ENCODE measurements at regions not wholly inside any gene's neighbourhood (a gene's known extent, or its start where the extent isn't known, plus 50 kb on each side); places are given as distances from the start of the nearest gene placed in this dataset.
"Not testable (repeated sequence)": the region's sequence is repeated elsewhere in the genome, so short reads cannot be mapped to it uniquely, and the experiment has no call there.

DNA sequence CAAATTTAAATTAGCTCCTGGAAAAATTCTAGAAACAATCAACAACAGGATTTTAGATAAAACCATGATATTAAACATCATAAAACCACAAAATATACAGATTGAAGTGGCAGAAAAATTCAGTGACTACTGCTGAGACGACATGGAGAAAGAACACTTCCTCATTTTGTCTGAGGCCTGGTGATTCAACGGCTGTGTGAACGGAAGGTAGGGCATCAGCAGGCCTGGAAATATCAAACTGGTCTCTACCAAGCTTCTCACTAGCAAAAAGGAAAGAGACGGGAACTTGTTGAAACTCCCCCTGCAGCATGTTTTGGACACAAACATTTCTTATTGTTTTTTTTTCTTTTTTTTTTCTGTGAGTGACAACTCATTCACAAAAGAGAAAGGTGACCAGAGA lies 58.0 kb upstream of the AHI1 start:
- no peaks in the 10 kb centered on the region for H3K79me2 ChIP-seq (ENCODE audit: insufficient read depth, low read length)
- no peak overlapping the region for H3K9ac ChIP-seq (ENCODE audit: low read length)
- no peak overlapping the region for H3K27ac ChIP-seq (ENCODE audit: low read depth, low read length, poor library complexity, severe bottlenecking)
- H3K4me3 ChIP-seq (ENCODE audit: low read depth, low read length, poor library complexity, severe bottlenecking): no peak overlapping the region
- no peaks in the 10 kb centered on the region for H3K9me2 ChIP-seq (ENCODE audit: low read depth, low read length)
- no peaks in the 10 kb centered on the region for H3K4me1 ChIP-seq (ENCODE audit: insufficient read depth, low read length, severe bottlenecking)
- no peak overlapping the region for H2AFZ ChIP-seq (ENCODE audit: low read length)
- TF ChIP-seq EZH2 (IDR thresholded peaks at IDR 0.05; ENCODE audit: borderline replicate concordance, low read length): no peak
- TF ChIP-seq, protein P1, sequence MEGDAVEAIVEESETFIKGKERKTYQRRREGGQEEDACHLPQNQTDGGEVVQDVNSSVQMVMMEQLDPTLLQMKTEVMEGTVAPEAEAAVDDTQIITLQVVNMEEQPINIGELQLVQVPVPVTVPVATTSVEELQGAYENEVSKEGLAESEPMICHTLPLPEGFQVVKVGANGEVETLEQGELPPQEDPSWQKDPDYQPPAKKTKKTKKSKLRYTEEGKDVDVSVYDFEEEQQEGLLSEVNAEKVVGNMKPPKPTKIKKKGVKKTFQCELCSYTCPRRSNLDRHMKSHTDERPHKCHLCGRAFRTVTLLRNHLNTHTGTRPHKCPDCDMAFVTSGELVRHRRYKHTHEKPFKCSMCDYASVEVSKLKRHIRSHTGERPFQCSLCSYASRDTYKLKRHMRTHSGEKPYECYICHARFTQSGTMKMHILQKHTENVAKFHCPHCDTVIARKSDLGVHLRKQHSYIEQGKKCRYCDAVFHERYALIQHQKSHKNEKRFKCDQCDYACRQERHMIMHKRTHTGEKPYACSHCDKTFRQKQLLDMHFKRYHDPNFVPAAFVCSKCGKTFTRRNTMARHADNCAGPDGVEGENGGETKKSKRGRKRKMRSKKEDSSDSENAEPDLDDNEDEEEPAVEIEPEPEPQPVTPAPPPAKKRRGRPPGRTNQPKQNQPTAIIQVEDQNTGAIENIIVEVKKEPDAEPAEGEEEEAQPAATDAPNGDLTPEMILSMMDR (IDR thresholded peaks at IDR 0.05; ENCODE audit: low read length): no peak
- no peak overlapping the region for H3K4me2 ChIP-seq (ENCODE audit: low read length)
- no peaks in the 10 kb centered on the region for H3K36me3 ChIP-seq (ENCODE audit: insufficient read depth, low read length)
- no peaks in the 10 kb centered on the region for H3K27me3 ChIP-seq (ENCODE audit: insufficient read depth, low read length)
- no peaks in the 10 kb centered on the region for H3F3A ChIP-seq (ENCODE audit: insufficient read depth, low read length)
- no peaks in the 10 kb centered on the region for H3K9me3 ChIP-seq (ENCODE audit: low read length)
- H4K20me1 ChIP-seq (ENCODE audit: insufficient read depth, low read length): no peaks in the 10 kb centered on the region

DNA sequence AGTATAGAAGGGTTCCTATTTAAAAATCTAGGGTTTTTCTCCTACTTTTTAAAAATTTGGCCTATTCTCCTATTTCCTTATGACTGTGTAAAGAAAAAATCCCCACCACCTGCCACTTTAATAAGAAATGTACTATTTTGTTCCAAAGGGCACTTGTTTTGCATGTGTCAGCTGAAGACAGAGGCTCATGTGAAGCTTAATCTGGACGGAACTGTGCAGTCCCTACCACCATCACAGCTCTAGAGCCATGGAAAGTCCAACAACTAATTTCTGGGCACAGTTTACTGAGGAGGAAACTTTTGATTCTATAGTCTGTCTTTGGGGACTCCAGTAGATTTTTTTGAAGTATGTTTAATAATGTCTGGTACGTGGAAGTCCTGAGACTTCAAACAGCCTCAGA lies 60.0 kb upstream of the AHI1 start:
- Histone ChIP-seq H3K4me1 (ENCODE audit: insufficient read depth, low read length, severe bottlenecking) (no peaks in the 10 kb centered on the region), H3K9ac (ENCODE audit: low read length) (no peak overlapping the region), H3F3A (ENCODE audit: insufficient read depth, low read length) (no peaks in the 10 kb centered on the region), H3K36me3 (ENCODE audit: insufficient read depth, low read length) (no peaks in the 10 kb centered on the region), H4K20me1 (ENCODE audit: insufficient read depth, low read length) (no peaks in the 10 kb centered on the region), H3K9me3 (ENCODE audit: low read length) (no peaks in the 10 kb centered on the region), H3K9me2 (ENCODE audit: low read depth, low read length) (no peaks in the 10 kb centered on the region), H3K27ac (ENCODE audit: low read depth, low read length, poor library complexity, severe bottlenecking) (no peak overlapping the region), H2AFZ (ENCODE audit: low read length) (no peak overlapping the region), H3K4me2 (ENCODE audit: low read length) (no peak overlapping the region), H3K27me3 (ENCODE audit: insufficient read depth, low read length) (no peaks in the 10 kb centered on the region), H3K4me3 (ENCODE audit: low read depth, low read length, poor library complexity, severe bottlenecking) (no peak overlapping the region), H3K79me2 (ENCODE audit: insufficient read depth, low read length) (no peaks in the 10 kb centered on the region)
- TF ChIP-seq EZH2 (IDR thresholded peaks at IDR 0.05; ENCODE audit: borderline replicate concordance, low read length): no peak

DNA sequence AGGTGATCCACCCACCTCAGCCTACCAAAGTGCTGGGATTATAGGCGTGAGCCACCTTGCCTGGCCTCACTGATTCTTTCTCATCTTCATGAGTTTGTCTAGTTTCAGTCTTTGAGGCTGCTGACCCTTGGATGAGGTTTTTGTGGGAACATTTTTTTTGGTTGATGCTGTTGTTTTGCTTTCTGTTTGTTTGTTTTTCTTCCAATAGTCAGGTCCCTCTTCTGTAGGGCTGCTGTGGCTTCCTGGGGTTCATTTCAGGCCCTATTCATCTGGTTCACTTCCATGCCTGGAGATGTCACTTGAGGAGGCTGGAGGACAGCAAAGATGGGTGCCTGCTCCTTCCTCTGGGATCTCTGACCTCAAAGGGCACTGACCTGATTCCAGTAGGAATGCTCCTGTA lies 68.1 kb upstream of the AHI1 start:
- H3K4me1 ChIP-seq (ENCODE audit: insufficient read depth, low read length, severe bottlenecking); H2AFZ ChIP-seq (ENCODE audit: low read length); H3K36me3 ChIP-seq (ENCODE audit: insufficient read depth, low read length); H4K20me1 ChIP-seq (ENCODE audit: insufficient read depth, low read length); H3K9me3 ChIP-seq (ENCODE audit: low read length); H3K27me3 ChIP-seq (ENCODE audit: insufficient read depth, low read length); H3K9ac ChIP-seq (ENCODE audit: low read length); H3K4me2 ChIP-seq (ENCODE audit: low read length); H3K27ac ChIP-seq (ENCODE audit: low read depth, low read length, poor library complexity, severe bottlenecking); H3F3A ChIP-seq (ENCODE audit: insufficient read depth, low read length); H3K79me2 ChIP-seq (ENCODE audit: insufficient read depth, low read length); H3K4me3 ChIP-seq (ENCODE audit: low read depth, low read length, poor library complexity, severe bottlenecking); H3K9me2 ChIP-seq (ENCODE audit: low read depth, low read length): not testable (repeated sequence)

DNA sequence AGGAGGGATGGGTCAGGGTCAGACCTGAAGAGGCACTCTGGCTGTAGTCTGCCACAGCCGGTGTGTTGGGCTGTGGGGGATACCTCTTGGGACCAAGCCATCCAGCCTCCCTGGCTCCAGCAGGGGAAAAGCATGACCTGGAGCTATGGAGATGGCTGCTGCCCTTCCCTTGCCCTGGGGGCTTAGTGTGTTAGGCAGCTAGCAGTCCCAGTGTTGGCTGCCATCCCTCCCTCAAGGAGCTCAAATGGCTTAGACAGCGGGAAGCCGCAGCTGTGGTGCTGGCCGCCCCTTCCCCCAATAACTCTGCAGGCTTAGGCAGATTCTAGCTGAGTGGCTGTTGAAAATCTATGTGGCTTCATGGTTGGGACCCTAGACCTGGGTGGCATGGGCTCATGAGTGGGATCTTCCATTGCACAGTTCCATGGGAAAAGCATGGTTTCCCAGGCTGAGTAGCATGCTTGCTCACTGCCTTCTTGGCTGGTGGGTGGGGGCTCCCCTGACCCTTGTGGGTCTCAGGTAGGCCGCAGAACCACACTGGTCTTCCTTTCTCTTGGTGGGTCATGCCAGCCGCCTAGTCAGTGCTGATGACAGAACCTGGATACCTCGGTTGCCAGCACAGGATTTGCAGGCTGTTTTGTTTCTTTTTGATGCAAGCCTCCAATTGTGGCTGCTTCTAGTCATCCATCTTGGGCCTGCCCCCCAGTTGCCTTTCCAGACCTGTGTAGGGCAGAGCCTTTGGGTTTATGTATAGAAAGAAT lies 69.0 kb upstream of the AHI1 start:
- Histone ChIP-seq H3K9ac (ENCODE audit: low read length) (no peak overlapping the region), H2AFZ (ENCODE audit: low read length) (no peak overlapping the region), H3K4me2 (ENCODE audit: low read length) (no peak overlapping the region), H3K79me2 (ENCODE audit: insufficient read depth, low read length) (no peaks in the 10 kb centered on the region), H3K9me3 (ENCODE audit: low read length) (no peaks in the 10 kb centered on the region), H3K9me2 (ENCODE audit: low read depth, low read length) (no peaks in the 10 kb centered on the region), H3K27me3 (ENCODE audit: insufficient read depth, low read length) (0 out of 2 replicates have a peak, but pooled peaks cover 5% of the 10 kb centered on the region), H3K4me3 (ENCODE audit: low read depth, low read length, poor library complexity, severe bottlenecking) (no peak overlapping the region), H4K20me1 (ENCODE audit: insufficient read depth, low read length) (no peaks in the 10 kb centered on the region), H3K4me1 (ENCODE audit: insufficient read depth, low read length, severe bottlenecking) (no peaks in the 10 kb centered on the region), H3K27ac (ENCODE audit: low read depth, low read length, poor library complexity, severe bottlenecking) (no peak overlapping the region), H3F3A (ENCODE audit: insufficient read depth, low read length) (no peaks in the 10 kb centered on the region), H3K36me3 (ENCODE audit: insufficient read depth, low read length) (no peaks in the 10 kb centered on the region)
- TF ChIP-seq, protein P1 (IDR thresholded peaks at IDR 0.05; ENCODE audit: low read length): no peak
- no peak for TF ChIP-seq EZH2 (IDR thresholded peaks at IDR 0.05; ENCODE audit: borderline replicate concordance, low read length)

Data from OCI-LY1 (cell line).